ENCODE measurements at regions not wholly inside any gene's neighbourhood (a gene's known extent, or its start where the extent isn't known, plus 50 kb on each side); places are given as distances from the start of the nearest gene placed in this dataset.

- no peak for TF ChIP-seq CTCF (IDR thresholded peaks at IDR 0.05; ENCODE audit: insufficient read depth, low read length, poor library complexity, severe bottlenecking)
- no peak for TF ChIP-seq EZH2phosphoT487 (conservative IDR thresholded peaks at IDR 0.05; ENCODE audit: low read length)
Measured at GRCh38 chr4:66575008-66575696, 904.9 kb upstream of the EPHA5 start.

All from SU-DHL-6 (cell line).